WERI-Rb-1 (cell line): ENCODE measurements at regions not wholly inside any gene's neighbourhood (a gene's known extent, or its start where the extent isn't known, plus 50 kb on each side); places are given as distances from the start of the nearest gene placed in this dataset.

Experiments
- DNase-seq: peaks from one replicate; pipeline ENCODE4 v3.0.0-alpha.2; 2020
- H3K27ac ChIP-seq: fragments of 250-450 bp; sonication (Bioruptor Pico); 2 replicates; pipeline ENCODE4 v1.5.1; 2020; ENCODE audit warnings: mild to moderate bottlenecking, moderate library complexity
- H3K27me3 ChIP-seq: fragments of 250-450 bp; sonication (Bioruptor Pico); 2 replicates; pipeline ENCODE4 v1.5.1; 2021; ENCODE audit warnings: mild to moderate bottlenecking, low read depth, moderate library complexity; ENCODE audit not compliant: insufficient read depth, severe bottlenecking
- H3K36me3 ChIP-seq: fragments of 250-450 bp; sonication (Bioruptor Pico); 2 replicates; pipeline ENCODE4 v1.5.1; 2020; ENCODE audit warnings: mild to moderate bottlenecking, moderate library complexity
- H3K4me3 ChIP-seq: 2 replicates; pipeline ENCODE4 v1.5.1; 2011; ENCODE audit warnings: low read depth, mild to moderate bottlenecking, control low read depth, low read length
- H3K9me3 ChIP-seq: fragments of 250-450 bp; sonication (Bioruptor Pico); 2 replicates; pipeline ENCODE4 v1.5.1; 2021; ENCODE audit warnings: mild to moderate bottlenecking, moderate library complexity; ENCODE audit not compliant: severe bottlenecking
- TF ChIP-seq, protein P1 (sequence below): IDR thresholded peaks from 2 replicates; pipeline ENCODE4 v1.5.1; 2011; ENCODE audit warnings: low read depth, mild to moderate bottlenecking, control low read depth, inconsistent platforms, low read length

DNA sequence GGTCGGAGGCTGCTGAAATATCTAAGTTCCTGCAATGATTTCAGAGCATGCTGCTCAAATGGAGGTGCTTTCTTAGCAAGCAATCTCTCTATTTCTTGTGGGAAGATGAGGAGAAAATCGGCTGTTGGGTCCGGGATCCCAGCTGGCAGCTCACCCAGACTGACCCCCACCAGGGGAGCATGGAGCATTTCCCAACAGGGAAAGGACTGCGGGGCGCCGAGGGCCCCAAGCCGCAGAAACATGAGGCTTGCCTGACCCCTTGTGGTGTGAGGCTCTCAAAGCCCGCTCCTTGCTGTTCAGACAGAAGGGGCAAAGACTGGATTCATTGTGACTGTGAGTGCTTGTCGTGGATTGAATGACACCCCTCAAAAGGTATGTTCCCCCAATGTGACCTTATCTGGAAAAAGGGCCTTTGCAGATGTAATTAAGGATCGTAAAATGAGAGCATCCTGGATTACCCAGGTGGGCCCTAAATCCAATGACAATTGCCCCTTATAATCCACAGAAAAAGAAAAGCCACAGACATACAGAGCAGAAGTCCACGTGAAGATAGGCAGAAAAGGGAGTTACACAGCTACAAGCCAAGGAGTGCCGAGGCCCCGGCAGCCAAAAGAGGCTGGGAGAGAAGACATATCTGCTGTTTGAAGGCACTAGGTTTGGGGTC is 116.3 kb upstream of the VASH1 start:
- TF ChIP-seq, protein P1, sequence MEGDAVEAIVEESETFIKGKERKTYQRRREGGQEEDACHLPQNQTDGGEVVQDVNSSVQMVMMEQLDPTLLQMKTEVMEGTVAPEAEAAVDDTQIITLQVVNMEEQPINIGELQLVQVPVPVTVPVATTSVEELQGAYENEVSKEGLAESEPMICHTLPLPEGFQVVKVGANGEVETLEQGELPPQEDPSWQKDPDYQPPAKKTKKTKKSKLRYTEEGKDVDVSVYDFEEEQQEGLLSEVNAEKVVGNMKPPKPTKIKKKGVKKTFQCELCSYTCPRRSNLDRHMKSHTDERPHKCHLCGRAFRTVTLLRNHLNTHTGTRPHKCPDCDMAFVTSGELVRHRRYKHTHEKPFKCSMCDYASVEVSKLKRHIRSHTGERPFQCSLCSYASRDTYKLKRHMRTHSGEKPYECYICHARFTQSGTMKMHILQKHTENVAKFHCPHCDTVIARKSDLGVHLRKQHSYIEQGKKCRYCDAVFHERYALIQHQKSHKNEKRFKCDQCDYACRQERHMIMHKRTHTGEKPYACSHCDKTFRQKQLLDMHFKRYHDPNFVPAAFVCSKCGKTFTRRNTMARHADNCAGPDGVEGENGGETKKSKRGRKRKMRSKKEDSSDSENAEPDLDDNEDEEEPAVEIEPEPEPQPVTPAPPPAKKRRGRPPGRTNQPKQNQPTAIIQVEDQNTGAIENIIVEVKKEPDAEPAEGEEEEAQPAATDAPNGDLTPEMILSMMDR: peak; percentile 92
- DNase-seq: peak; percentile 80
- Histone ChIP-seq H3K27me3 (no peaks in the 10 kb centered on the region), H3K36me3 (no peaks in the 10 kb centered on the region), H3K9me3 (no peaks in the 10 kb centered on the region), H3K4me3 (no peak overlapping the region), H3K27ac (no peak overlapping the region)

DNA sequence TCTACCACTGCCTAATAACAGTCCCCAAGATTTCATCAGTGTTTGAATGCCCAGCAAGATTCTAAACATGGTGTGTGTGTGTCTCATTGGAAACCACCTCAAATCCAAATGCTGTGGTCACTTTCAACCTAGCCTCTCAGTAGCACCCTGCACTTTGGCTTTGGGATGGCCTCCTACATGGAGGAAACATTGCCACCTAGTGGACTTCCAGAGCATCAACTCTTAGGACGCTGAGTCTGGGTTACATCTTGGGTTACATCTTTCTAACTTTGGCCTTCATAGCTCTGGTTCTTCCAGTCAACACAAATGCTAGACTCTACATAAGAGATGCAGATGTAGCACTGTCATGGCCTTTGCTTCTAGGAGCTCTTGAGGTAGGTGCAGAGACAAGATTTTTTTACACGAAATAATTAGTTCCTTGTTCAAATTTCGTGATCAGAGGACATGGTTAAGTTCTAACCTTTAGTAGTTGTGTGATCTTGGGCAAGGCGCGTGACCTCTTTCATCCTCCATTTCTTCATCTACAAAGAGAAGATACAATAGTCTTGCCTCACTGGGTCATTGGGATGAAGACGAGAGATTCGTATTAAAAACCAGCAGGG is 113.5 kb upstream of the VASH1 start:
- peak; percentile 37 for DNase-seq
- no peak overlapping the region for H3K27ac ChIP-seq
- no peaks in the 10 kb centered on the region for H3K27me3 ChIP-seq
- no peak overlapping the region for H3K4me3 ChIP-seq
- TF ChIP-seq, protein P1: peak; percentile 88
- no peaks in the 10 kb centered on the region for H3K9me3 ChIP-seq
- no peaks in the 10 kb centered on the region for H3K36me3 ChIP-seq

DNA sequence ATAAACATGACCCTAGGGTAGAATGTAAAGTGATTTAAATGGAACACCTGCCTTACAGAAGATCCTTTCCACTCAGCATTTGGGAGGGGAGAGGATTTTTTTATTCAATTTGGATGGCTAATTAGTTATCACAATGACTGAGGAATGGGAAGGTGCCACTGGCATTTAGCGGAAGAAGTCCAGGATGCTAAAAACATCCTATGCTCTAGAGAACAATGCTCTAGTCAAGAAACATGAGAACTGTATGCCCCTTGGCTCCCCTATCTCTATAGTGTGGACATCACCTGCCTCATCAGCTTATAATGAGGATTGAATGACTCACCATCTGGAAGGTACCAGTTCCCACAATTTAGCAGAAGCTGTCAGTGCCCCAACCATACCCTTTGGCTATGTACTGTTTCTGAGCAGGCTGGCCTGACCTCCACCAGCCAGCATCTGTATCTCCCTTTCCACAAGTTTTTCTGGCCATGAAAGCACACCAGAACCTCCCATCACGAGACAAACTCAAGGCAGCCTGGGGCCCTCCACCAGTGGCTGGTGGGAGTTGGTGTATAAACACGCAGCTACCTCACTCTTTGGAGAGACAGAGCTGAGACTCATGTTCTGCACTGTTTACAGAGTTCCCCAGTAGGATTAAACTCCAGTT is 109.7 kb upstream of the VASH1 start:
- Histone ChIP-seq H3K4me3 (no peak overlapping the region), H3K27ac (no peak overlapping the region), H3K9me3 (no peaks in the 10 kb centered on the region), H3K36me3 (no peaks in the 10 kb centered on the region), H3K27me3 (no peaks in the 10 kb centered on the region)
- TF ChIP-seq, protein P1: no peak
- DNase-seq: no peak

DNA sequence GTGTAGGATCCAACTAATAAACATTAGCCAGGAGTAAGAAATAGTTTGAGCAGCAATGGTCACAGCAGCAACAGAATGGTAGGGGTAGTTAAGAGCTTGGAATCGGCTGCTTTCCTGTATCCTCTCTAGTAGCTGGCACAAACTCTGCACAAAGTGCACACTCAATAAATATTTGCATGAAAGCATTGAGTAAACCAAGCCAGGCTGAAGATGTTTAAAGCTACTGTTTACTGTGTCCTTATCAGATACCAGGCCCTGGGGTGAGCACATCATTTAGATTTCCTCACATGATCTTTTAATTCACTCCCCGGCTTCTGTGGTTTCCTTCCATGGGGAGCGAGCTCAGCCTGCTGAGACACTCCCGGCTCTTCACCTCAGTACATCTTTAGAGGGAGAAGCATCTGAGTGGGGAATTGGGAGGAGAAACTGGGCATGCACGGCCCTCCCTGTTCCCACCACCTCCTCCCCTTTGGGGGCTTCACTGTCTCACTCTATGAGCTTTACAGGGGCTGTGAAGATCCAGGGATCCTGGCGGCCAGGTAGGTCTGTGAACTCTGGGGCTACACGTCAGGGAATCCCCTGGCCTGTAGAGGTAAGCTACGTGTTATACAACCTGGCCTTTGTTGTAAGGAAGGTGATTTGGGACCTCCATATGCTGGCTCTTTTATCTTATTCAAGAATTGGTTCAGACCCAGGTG is 107.2 kb upstream of the VASH1 start:
- no peaks in the 10 kb centered on the region for H3K27me3 ChIP-seq
- no peak overlapping the region for H3K4me3 ChIP-seq
- peaks cover 12% of the 10 kb centered on the region for H3K9me3 ChIP-seq
- H3K27ac ChIP-seq: no peak overlapping the region
- H3K36me3 ChIP-seq: no peaks in the 10 kb centered on the region
- TF ChIP-seq, protein P1: no peak
- DNase-seq: no peak

DNA sequence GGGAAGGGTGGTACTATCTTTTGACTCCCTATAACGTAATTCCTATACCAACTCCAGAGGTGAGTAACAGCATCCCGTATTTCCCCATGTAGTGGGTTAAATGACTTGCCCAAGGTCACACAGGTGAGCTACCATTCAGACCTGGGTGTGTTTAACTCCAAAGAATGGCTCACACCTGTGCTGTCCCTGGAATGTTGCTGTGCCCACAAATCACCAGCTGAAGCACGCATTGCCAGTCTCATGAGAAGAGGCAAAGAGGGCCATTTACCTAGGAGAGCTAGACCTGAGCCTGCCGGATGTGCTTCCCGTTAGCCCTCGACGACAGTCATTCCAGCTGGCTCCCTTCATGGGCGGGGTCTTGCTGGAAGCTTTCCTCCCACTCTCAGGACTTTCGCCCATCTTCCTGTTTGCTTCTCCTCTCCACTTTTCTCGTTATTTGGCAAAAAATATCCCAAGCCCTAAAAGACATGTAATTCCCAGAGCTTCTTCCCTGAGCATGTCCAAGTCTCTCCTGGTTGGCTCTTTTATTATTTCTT is 106.6 kb upstream of the VASH1 start:
- Histone ChIP-seq H3K27ac (no peak overlapping the region), H3K4me3 (no peak overlapping the region), H3K27me3 (no peaks in the 10 kb centered on the region), H3K9me3 (peaks cover 13% of the 10 kb centered on the region), H3K36me3 (no peaks in the 10 kb centered on the region)
- no peak for DNase-seq
- TF ChIP-seq, protein P1: no peak
